Tibial artery (tissue), 4 donors: ENCODE measurements at regions not wholly inside any gene's neighbourhood (a gene's known extent, or its start where the extent isn't known, plus 50 kb on each side); places are given as distances from the start of the nearest gene placed in this dataset.
"Not testable (repeated sequence)": the region's sequence is repeated elsewhere in the genome, so short reads cannot be mapped to it uniquely, and the experiment has no call there.

Experiments used
- DNase-seq, 2 donors: peaks; one replicate each; pipeline ENCODE4 v3.0.0-alpha.2; 2019
- H3K27ac ChIP-seq, 2 donors: fragments of 200-600 bp; sonication (generic) in 1 of 2; 1 replicate in 1 of 2; 2 replicates in 1 of 2; pipeline ENCODE4 v1.5.1; 2018 to 2019; ENCODE audit warnings: mild to moderate bottlenecking in 1 of 2
- H3K27me3 ChIP-seq, 2 donors: fragments of 200-600 bp; sonication (generic) in 1 of 2; one replicate each; pipeline versions ENCODE4 v1.5.1 to v1.6.0; 2016 to 2019
- H3K36me3 ChIP-seq, 3 donors: fragments of 200-600 bp; sonication (generic) in 2 of 3; one replicate each; pipeline ENCODE4 v1.5.1; 2016 to 2019; ENCODE audit warnings: mild to moderate bottlenecking in 2 of 3
- H3K4me1 ChIP-seq, 4 donors: fragments of 200-600 bp; sonication (generic) in 2 of 4; 1 replicate in 3 of 4; 2 replicates in 1 of 4; pipeline ENCODE4 v1.5.1; 2016 to 2019
- H3K4me3 ChIP-seq, 2 donors: fragments of 200-600 bp; sonication (generic) in 1 of 2; 1 replicate in 1 of 2; 2 replicates in 1 of 2; pipeline ENCODE4 v1.5.1; 2018 to 2019; ENCODE audit warnings: mild to moderate bottlenecking in 2 of 2
- H3K9me3 ChIP-seq, 3 donors: fragments of 200-600 bp; sonication (generic) in 1 of 3; one replicate each; pipeline ENCODE4 v1.5.1; 2016 to 2019
- intact Hi-C: fragments of 100-400 bp; cut with DNase I; formaldehyde crosslinking; loops from one replicate; pipeline ENCODE4 v1.15.0; 2023; ENCODE audit warnings: low total_unique reads
- TF ChIP-seq, protein P1 (sequence below), 2 experiments: fragments of 200-600 bp in 1 of 2; fragments of 450-650 bp in 1 of 2; IDR thresholded peaks; one replicate each; pipeline ENCODE4 v1.5.1; 2017 to 2019; ENCODE audit warnings: antibody characterized with exemption in 2 of 2, mild to moderate bottlenecking in 1 of 2, moderate library complexity in 1 of 2

DNA sequence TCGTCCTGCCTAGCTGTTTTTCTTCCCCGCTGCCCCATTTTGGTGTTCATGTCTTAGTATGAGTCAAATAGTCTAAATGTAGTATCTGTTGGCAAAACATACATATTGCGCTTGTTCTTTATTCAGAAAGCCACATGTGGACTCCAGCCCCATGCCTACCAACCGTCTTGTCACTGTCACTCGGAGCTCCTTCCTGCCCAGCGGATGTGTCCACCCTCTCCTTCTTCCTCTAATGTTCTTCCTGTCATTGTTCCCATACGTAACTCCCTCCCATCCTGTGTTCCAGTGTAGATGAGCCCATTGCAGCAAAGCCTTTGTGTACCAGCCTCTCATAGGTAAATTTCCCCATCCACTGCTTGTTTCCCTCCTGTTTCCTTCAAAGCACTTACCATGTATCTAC is 120.5 kb downstream of the TMX1 start:
- no peak overlapping the region for H3K4me3 ChIP-seq
- no peaks in the 10 kb centered on the region for H3K27me3 ChIP-seq
- H3K9me3 ChIP-seq, result no peaks in the 10 kb centered on the region
- TF ChIP-seq, protein P1, sequence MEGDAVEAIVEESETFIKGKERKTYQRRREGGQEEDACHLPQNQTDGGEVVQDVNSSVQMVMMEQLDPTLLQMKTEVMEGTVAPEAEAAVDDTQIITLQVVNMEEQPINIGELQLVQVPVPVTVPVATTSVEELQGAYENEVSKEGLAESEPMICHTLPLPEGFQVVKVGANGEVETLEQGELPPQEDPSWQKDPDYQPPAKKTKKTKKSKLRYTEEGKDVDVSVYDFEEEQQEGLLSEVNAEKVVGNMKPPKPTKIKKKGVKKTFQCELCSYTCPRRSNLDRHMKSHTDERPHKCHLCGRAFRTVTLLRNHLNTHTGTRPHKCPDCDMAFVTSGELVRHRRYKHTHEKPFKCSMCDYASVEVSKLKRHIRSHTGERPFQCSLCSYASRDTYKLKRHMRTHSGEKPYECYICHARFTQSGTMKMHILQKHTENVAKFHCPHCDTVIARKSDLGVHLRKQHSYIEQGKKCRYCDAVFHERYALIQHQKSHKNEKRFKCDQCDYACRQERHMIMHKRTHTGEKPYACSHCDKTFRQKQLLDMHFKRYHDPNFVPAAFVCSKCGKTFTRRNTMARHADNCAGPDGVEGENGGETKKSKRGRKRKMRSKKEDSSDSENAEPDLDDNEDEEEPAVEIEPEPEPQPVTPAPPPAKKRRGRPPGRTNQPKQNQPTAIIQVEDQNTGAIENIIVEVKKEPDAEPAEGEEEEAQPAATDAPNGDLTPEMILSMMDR (IDR thresholded peaks at IDR 0.05), result no peak
- DNase-seq, result no peak
- H3K4me1 ChIP-seq, result no peaks in the 10 kb centered on the region
- H3K27ac ChIP-seq, result no peak overlapping the region
- no peaks in the 10 kb centered on the region for H3K36me3 ChIP-seq
- intact Hi-C loops, result no loop called here

- Histone ChIP-seq H3K4me1 (peaks cover 0 to 4% (median 0%) of the 10 kb centered on the region in 4 donors), H3K4me3 (no peak overlapping the region), H3K36me3 (no peaks in the 10 kb centered on the region), H3K27ac (no peak overlapping the region), H3K9me3 (no peaks in the 10 kb centered on the region), H3K27me3 (no peaks in the 10 kb centered on the region)
- no peak for DNase-seq
- intact Hi-C loops, result no loop called here
- TF ChIP-seq, protein P1 (IDR thresholded peaks at IDR 0.05), result no peak
These were observed 125.4 kb downstream of the TMX1 start for GRCh38 chr14:51365241-51365965.

GRCh38 chr14:51366460-51366859 is 126.4 kb downstream of the TMX1 start:
- H3K27me3 ChIP-seq, H3K9me3 ChIP-seq, H3K27ac ChIP-seq, intact Hi-C loops, DNase-seq, H3K4me1 ChIP-seq, H3K4me3 ChIP-seq, H3K36me3 ChIP-seq: not testable (repeated sequence)

GRCh38 chr14:51366866-51367599 is 127.0 kb downstream of the TMX1 start:
- H3K27me3 ChIP-seq, H3K27ac ChIP-seq, DNase-seq, intact Hi-C loops, H3K36me3 ChIP-seq, H3K4me1 ChIP-seq, H3K4me3 ChIP-seq, H3K9me3 ChIP-seq: not testable (repeated sequence)

GRCh38 chr14:51367600-51367931 is 127.5 kb downstream of the TMX1 start:
- no peak for DNase-seq
- no peaks in the 10 kb centered on the region for H3K27me3 ChIP-seq
- intact Hi-C loops, result no loop called here
- H3K4me1 ChIP-seq, result peaks cover 0 to 4% (median 0%) of the 10 kb centered on the region in 4 donors
- TF ChIP-seq, protein P1 (IDR thresholded peaks at IDR 0.05), result no peak
- H3K9me3 ChIP-seq, result no peaks in the 10 kb centered on the region
- H3K36me3 ChIP-seq, result no peaks in the 10 kb centered on the region
- H3K27ac ChIP-seq, result no peak overlapping the region
- no peak overlapping the region for H3K4me3 ChIP-seq

- no peaks in the 10 kb centered on the region for H3K27me3 ChIP-seq
- DNase-seq, result no peak
- TF ChIP-seq, protein P1 (IDR thresholded peaks at IDR 0.05), result no peak
- peaks cover 0 to 4% (median 0%) of the 10 kb centered on the region in 4 donors for H3K4me1 ChIP-seq
- no peak overlapping the region for H3K27ac ChIP-seq
- H3K36me3 ChIP-seq, result no peaks in the 10 kb centered on the region
- H3K9me3 ChIP-seq, result no peaks in the 10 kb centered on the region
- no peak overlapping the region for H3K4me3 ChIP-seq
- intact Hi-C loops, result no loop called here
These were observed 128.7 kb downstream of the TMX1 start for GRCh38 chr14:51368721-51369163.
